PFSK-1 (cell line): ENCODE measurements at regions not wholly inside any gene's neighbourhood (a gene's known extent, or its start where the extent isn't known, plus 50 kb on each side); places are given as distances from the start of the nearest gene placed in this dataset.

ENCODE experiments used
- FOXP2 ChIP-seq: optimal IDR thresholded peaks from 2 replicates; pipeline ENCODE3; 2011; ENCODE audit warnings: borderline replicate concordance, control low read depth, inconsistent platforms; ENCODE audit not compliant: insufficient read depth; ENCODE audit errors: extremely low read length, extremely low read depth
- POLR2AphosphoS5 ChIP-seq: IDR thresholded peaks from 2 replicates; pipeline ENCODE4 v1.6.1; 2012; ENCODE audit warnings: low read depth, mild to moderate bottlenecking, control low read depth, low read length, moderate library complexity
- REST ChIP-seq, 2 experiments: IDR thresholded peaks; 2 replicates each; pipeline versions ENCODE4 v1.6.1 to v1.8.0; 2011 to 2012; ENCODE audit warnings: low read depth in 2 of 2, low read length in 2 of 2, control low read depth in 1 of 2, inconsistent platforms in 1 of 2, mild to moderate bottlenecking in 1 of 2, moderate library complexity in 1 of 2; ENCODE audit not compliant: insufficient read depth in 1 of 2
- SIN3A ChIP-seq: IDR thresholded peaks from 2 replicates; pipeline ENCODE4 v1.6.1; 2012; ENCODE audit warnings: mild to moderate bottlenecking, low read length, moderate library complexity, borderline replicate concordance; ENCODE audit not compliant: insufficient read depth
- TAF1 ChIP-seq: IDR thresholded peaks from 2 replicates; pipeline ENCODE4 v1.6.1; 2012; ENCODE audit warnings: low read length, control low read depth, borderline replicate concordance; ENCODE audit not compliant: insufficient read depth

- no peak for TF ChIP-seq REST (IDR thresholded peaks at IDR 0.05; ENCODE audit: insufficient read depth in 1 of 2, low read depth in 2 of 2, low read length in 2 of 2)
- no peak for TF ChIP-seq POLR2AphosphoS5
- no peak for TF ChIP-seq TAF1
- TF ChIP-seq SIN3A: no peak
- TF ChIP-seq FOXP2: no peak
Measured at GRCh38 chr18:2169656-2170055, 401.6 kb downstream of the METTL4 start.
